Tibial nerve (tissue), 4 donors: ENCODE measurements at regions not wholly inside any gene's neighbourhood (a gene's known extent, or its start where the extent isn't known, plus 50 kb on each side); places are given as distances from the start of the nearest gene placed in this dataset.

Experiments
- EP300 ChIP-seq, 2 donors: sonication (generic); formaldehyde crosslinking; IDR thresholded peaks; one replicate each; pipeline ENCODE4 v1.6.1; 2017; ENCODE audit warnings: antibody characterized with exemption in 2 of 2, mild to moderate bottlenecking in 1 of 2
- POLR2A ChIP-seq, 2 donors: fragments of 450-650 bp; IDR thresholded peaks; one replicate each; pipeline ENCODE4 v1.6.1; 2017; ENCODE audit warnings: antibody characterized with exemption in 2 of 2, mild to moderate bottlenecking in 2 of 2, moderate library complexity in 2 of 2
- TF ChIP-seq, protein P1 (sequence below), 5 experiments: fragments of 200-600 bp in 3 of 5; fragments of 450-650 bp in 2 of 5; sonication (generic) in 3 of 5; IDR thresholded peaks; one replicate each; pipeline ENCODE4 v1.5.1; 2016 to 2019; ENCODE audit warnings: antibody characterized with exemption in 5 of 5, mild to moderate bottlenecking in 3 of 5, moderate library complexity in 2 of 5

DNA sequence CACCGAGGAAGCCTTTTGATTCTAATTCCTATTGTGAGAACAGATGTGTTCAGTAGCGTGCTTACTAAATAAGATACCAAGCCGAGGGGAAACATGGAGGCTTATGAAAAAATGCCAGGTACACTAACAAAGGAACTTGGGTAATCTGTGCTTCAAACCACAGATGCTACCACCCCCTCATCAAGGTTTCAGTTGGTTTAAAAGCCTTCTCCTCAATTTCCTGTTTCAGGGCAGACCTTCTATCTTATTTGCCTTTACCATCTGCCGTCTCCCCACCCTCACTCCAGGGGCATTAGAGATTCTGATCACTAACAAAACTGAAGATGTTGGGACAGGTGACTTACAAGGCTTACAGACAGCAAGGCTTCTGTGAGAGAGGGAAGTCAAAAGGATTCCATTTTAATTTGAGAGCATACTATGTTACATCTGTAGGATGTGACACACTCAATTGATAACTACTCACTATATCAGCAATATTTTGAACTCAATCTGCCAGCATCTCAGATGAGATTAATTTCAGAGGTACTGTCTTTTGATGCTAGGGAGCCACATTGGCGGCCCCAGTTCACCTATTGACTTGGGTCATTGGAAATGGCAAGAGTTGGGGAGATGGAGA is 60.6 kb upstream of the PLCL2 start:
- TF ChIP-seq, protein P1, sequence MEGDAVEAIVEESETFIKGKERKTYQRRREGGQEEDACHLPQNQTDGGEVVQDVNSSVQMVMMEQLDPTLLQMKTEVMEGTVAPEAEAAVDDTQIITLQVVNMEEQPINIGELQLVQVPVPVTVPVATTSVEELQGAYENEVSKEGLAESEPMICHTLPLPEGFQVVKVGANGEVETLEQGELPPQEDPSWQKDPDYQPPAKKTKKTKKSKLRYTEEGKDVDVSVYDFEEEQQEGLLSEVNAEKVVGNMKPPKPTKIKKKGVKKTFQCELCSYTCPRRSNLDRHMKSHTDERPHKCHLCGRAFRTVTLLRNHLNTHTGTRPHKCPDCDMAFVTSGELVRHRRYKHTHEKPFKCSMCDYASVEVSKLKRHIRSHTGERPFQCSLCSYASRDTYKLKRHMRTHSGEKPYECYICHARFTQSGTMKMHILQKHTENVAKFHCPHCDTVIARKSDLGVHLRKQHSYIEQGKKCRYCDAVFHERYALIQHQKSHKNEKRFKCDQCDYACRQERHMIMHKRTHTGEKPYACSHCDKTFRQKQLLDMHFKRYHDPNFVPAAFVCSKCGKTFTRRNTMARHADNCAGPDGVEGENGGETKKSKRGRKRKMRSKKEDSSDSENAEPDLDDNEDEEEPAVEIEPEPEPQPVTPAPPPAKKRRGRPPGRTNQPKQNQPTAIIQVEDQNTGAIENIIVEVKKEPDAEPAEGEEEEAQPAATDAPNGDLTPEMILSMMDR (IDR thresholded peaks at IDR 0.05): no peak
- no peak for TF ChIP-seq POLR2A (IDR thresholded peaks at IDR 0.05)
- TF ChIP-seq EP300 (IDR thresholded peaks at IDR 0.05): no peak
